ENCODE measurements at regions not wholly inside any gene's neighbourhood (a gene's known extent, or its start where the extent isn't known, plus 50 kb on each side); places are given as distances from the start of the nearest gene placed in this dataset.

- H3K27ac ChIP-seq (ENCODE audit: low read length): no peak overlapping the region
- no peaks in the 10 kb centered on the region for H3K4me1 ChIP-seq (ENCODE audit: insufficient read depth, low read length)
- H3K9ac ChIP-seq (ENCODE audit: low read length): no peak overlapping the region
- H3F3A ChIP-seq (ENCODE audit: low read length, unreplicated experiment): no peaks in the 10 kb centered on the region
- CTCF ChIA-PET: no interaction called here
- intact Hi-C loops (cut with micrococcal nuclease): no loop called here
- H3K4me3 ChIP-seq (ENCODE audit: low read length): no peak overlapping the region
- no peaks in the 10 kb centered on the region for H3K27me3 ChIP-seq (ENCODE audit: low read length)
- H3K9me2 ChIP-seq (replicated peaks; ENCODE audit: low read length): no peaks in the 10 kb centered on the region
- no peak overlapping the region for H3K4me2 ChIP-seq (ENCODE audit: low read length)
- no peaks in the 10 kb centered on the region for H3K9me3 ChIP-seq (ENCODE audit: low read length)
- ATAC-seq (no peak), DNase-seq (no peak)
- H3K36me3 ChIP-seq (ENCODE audit: low read depth, low read length): no peaks in the 10 kb centered on the region
- TF ChIP-seq CTCF (conservative IDR thresholded peaks at IDR 0.05; ENCODE audit: low read depth, low read length) (no peak), EZH2phosphoT487 (IDR thresholded peaks at IDR 0.05; ENCODE audit: borderline replicate concordance, low read length) (no peak), EZH2 (IDR thresholded peaks at IDR 0.05; ENCODE audit: low read length, unreplicated experiment) (no peak)
- no peaks in the 10 kb centered on the region for H3K79me2 ChIP-seq (ENCODE audit: low read length)
- POLR2A ChIA-PET (ENCODE audit: unreplicated experiment): no interaction called here
- H4K20me1 ChIP-seq (ENCODE audit: low read length): no peaks in the 10 kb centered on the region
- no peak overlapping the region for H2AFZ ChIP-seq (ENCODE audit: low read length)
- no TSS peak for BruUV-seq (replicated peaks)
These were observed 509.7 kb downstream of the CCDC85A start for GRCh38 chr2:56693501-56693900.

- no peak overlapping the region for H3K4me3 ChIP-seq (ENCODE audit: low read length)
- H3K4me1 ChIP-seq (ENCODE audit: insufficient read depth, low read length): no peaks in the 10 kb centered on the region
- H3K36me3 ChIP-seq (ENCODE audit: low read depth, low read length): no peaks in the 10 kb centered on the region
- H3K4me2 ChIP-seq (ENCODE audit: low read length): no peak overlapping the region
- no peaks in the 10 kb centered on the region for H4K20me1 ChIP-seq (ENCODE audit: low read length)
- ATAC-seq (no peak), DNase-seq (no peak)
- intact Hi-C loops (cut with micrococcal nuclease): no loop called here
- no peaks in the 10 kb centered on the region for H3K27me3 ChIP-seq (ENCODE audit: low read length)
- no peaks in the 10 kb centered on the region for H3K9me3 ChIP-seq (ENCODE audit: low read length)
- H3K9ac ChIP-seq (ENCODE audit: low read length): no peak overlapping the region
- TF ChIP-seq EZH2 (IDR thresholded peaks at IDR 0.05; ENCODE audit: low read length, unreplicated experiment) (no peak), EZH2phosphoT487 (IDR thresholded peaks at IDR 0.05; ENCODE audit: borderline replicate concordance, low read length) (no peak), CTCF (conservative IDR thresholded peaks at IDR 0.05; ENCODE audit: low read depth, low read length) (no peak)
- H3K27ac ChIP-seq (ENCODE audit: low read length): no peak overlapping the region
- no peak overlapping the region for H2AFZ ChIP-seq (ENCODE audit: low read length)
- BruUV-seq (replicated peaks): no TSS peak
- POLR2A ChIA-PET (ENCODE audit: unreplicated experiment): no interaction called here
- no peaks in the 10 kb centered on the region for H3K9me2 ChIP-seq (replicated peaks; ENCODE audit: low read length)
- CTCF ChIA-PET: no interaction called here
- no peaks in the 10 kb centered on the region for H3F3A ChIP-seq (ENCODE audit: low read length, unreplicated experiment)
- H3K79me2 ChIP-seq (ENCODE audit: low read length): no peaks in the 10 kb centered on the region
These were observed 519.2 kb downstream of the CCDC85A start for GRCh38 chr2:56703001-56703400.

GRCh38 chr2:56705713-56706112 is 521.9 kb downstream of the CCDC85A start:
- no peaks in the 10 kb centered on the region for H3K9me2 ChIP-seq (replicated peaks; ENCODE audit: low read length)
- POLR2A ChIA-PET (ENCODE audit: unreplicated experiment): no interaction called here
- no peak overlapping the region for H3K4me3 ChIP-seq (ENCODE audit: low read length)
- peak; percentile 2 for DNase-seq
- H3F3A ChIP-seq (ENCODE audit: low read length, unreplicated experiment): no peaks in the 10 kb centered on the region
- H3K9ac ChIP-seq (ENCODE audit: low read length): no peak overlapping the region
- no peak overlapping the region for H2AFZ ChIP-seq (ENCODE audit: low read length)
- no peak overlapping the region for H3K4me2 ChIP-seq (ENCODE audit: low read length)
- intact Hi-C loops (cut with micrococcal nuclease): no loop called here
- H3K4me1 ChIP-seq (ENCODE audit: insufficient read depth, low read length): no peaks in the 10 kb centered on the region
- H3K36me3 ChIP-seq (ENCODE audit: low read depth, low read length): no peaks in the 10 kb centered on the region
- no peaks in the 10 kb centered on the region for H3K9me3 ChIP-seq (ENCODE audit: low read length)
- no peaks in the 10 kb centered on the region for H4K20me1 ChIP-seq (ENCODE audit: low read length)
- H3K79me2 ChIP-seq (ENCODE audit: low read length): no peaks in the 10 kb centered on the region
- no peak for TF ChIP-seq CTCF (conservative IDR thresholded peaks at IDR 0.05; ENCODE audit: low read depth, low read length)
- no peak for TF ChIP-seq EZH2 (IDR thresholded peaks at IDR 0.05; ENCODE audit: low read length, unreplicated experiment)
- no peak for TF ChIP-seq EZH2phosphoT487 (IDR thresholded peaks at IDR 0.05; ENCODE audit: borderline replicate concordance, low read length)
- ATAC-seq: no peak
- CTCF ChIA-PET: no interaction called here
- no TSS peak for BruUV-seq (replicated peaks)
- H3K27me3 ChIP-seq (ENCODE audit: low read length): no peaks in the 10 kb centered on the region
- no peak overlapping the region for H3K27ac ChIP-seq (ENCODE audit: low read length)
